ENCODE measurements at regions not wholly inside any gene's neighbourhood (a gene's known extent, or its start where the extent isn't known, plus 50 kb on each side); places are given as distances from the start of the nearest gene placed in this dataset.

GRCh38 chr16:6512512-6512911 is 820.1 kb upstream of the RBFOX1 start:
- no peak for DNase-seq (ENCODE audit: low read depth)

DNA sequence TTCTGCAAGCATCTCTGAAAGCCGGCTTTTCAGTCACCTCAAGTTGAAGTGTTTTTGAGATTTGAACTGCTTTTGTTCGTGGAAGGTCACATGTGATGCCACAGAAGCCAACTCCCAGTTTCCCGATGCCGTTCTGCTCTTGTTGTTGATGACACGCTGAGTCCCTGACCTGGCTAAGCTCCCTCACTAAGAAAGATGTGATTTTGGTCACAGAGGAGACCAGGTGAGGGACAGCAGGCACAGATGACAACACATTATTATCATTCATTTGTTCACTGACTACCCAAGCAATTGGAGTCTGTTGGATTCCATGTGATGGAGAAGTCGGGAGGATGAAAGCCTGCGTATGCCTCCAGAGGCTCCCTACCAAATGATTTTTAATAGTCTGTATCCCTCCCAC is 822.4 kb upstream of the RBFOX1 start:
- DNase-seq (ENCODE audit: low read depth) = no peak

DNA sequence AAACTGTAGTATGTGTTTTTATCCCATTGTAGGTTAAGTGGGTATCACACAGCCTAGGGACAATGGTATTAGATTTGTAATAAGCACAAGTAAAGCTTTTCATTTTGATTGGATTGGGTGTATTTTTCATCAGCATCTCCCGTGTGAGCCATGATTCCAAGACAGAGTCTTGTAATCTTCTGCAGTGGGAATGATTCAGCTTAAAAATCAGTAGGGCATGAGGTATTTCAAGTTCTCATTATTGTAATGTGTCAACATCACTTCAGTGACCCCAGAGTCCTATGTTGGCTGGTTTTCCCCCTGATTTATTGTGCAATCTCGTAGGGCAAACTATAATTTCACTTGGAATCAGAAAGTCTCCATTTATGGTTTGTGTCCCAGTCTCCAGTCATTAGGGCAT is 833.2 kb upstream of the RBFOX1 start:
- no peak for DNase-seq (ENCODE audit: low read depth)

- DNase-seq (ENCODE audit: low read depth) = no peak
These were observed 833.8 kb upstream of the RBFOX1 start for GRCh38 chr16:6498858-6499257.

DNA sequence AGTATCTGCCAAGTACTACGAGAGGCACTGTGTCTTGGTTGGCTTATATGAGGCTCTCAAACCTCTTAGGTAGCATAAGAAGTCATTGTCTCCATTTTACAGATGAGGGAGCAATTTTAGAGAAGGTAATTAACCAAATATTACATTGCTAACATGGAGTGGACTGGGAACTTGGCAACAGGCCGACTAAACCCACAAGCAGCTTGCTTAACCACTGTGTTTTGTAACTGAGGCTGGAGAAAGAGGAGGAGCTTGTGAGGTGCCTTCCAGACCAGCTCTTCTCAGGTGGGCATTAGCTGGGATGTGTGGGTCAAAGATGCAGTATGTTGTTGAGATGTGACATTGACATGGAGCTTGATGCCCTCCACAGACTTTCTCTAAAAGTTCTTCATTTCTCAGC is 835.6 kb upstream of the RBFOX1 start:
- DNase-seq (ENCODE audit: low read depth) = no peak

- DNase-seq (ENCODE audit: low read depth) = no peak
These were observed 837.0 kb upstream of the RBFOX1 start for GRCh38 chr16:6495486-6496210.

GRCh38 chr16:6494716-6495115 is 837.9 kb upstream of the RBFOX1 start:
- no peak for DNase-seq (ENCODE audit: low read depth)

DNA sequence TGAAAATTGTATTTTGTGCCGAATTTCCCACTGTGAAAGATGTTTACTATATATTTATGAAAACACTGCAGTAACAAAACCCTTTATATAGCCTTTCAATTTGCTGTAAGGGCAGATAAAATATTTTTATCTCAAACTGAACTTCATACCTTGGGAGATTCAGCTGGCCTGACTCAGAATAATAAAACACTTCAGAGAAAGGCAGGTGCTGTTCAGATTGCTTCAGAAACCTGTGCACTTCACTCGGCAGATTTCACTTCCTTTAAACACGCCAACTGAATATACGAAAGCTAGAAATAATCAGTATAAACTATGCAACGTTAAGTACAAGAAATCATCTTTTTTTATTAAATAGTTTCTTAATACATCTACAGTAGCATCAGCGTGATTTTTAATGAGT is 839.1 kb upstream of the RBFOX1 start:
- DNase-seq (ENCODE audit: low read depth) = no peak

DNA sequence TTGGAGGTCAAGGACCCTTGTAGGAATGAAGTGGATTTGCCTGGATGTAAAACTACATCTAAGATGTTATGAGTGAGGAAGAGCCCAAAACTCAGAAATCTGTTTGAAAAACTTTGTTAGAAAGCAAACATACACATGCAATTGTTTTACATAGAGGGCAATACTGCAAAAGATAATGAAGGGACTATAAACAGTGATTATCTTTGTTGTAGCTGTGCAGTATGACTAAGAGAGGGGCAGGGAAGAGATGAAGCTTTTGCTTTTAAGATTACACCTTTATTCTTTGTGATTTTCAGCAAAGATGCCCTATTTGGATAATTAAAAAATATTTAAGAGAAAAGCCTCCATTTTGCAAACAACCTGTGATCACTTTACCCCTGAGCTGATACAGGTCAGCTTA is 839.9 kb upstream of the RBFOX1 start:
- DNase-seq (ENCODE audit: low read depth) = no peak

- no peak for DNase-seq (ENCODE audit: low read depth)
These were observed 847.7 kb upstream of the RBFOX1 start for GRCh38 chr16:6484935-6485334.

GRCh38 chr16:6484081-6484480 is 848.6 kb upstream of the RBFOX1 start:
- DNase-seq (ENCODE audit: low read depth) = no peak

DNA sequence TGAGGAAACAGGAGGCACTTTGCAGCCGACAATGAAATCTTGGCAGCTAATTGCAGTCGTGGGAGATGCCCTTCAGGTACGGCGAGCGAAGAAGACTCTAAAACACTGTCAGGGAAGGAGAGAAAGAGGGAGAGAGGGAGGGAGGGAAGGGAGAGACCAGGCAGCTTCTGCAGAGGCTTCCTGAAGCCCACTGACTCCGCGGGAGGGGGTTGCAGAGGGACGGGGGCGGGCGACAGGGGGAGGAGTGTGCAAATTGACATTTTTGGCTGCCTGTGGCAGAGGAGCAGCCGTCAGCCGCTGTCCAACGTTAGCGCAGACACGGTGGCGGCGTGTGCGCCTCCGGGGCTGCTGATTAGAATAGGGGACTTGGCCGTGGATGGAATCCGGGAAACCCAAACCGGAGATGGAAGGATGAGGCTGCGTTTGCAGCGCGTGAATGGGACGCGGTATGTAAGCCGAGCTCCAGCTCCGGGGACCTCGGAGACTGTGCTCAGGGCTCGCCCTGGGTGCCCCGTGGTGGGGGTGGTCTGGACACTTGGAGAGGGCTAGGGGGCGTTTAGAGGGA is 849.1 kb upstream of the RBFOX1 start:
- no peak for DNase-seq (ENCODE audit: low read depth)

GRCh38 chr16:6482696-6483468 is 849.8 kb upstream of the RBFOX1 start:
- DNase-seq (ENCODE audit: low read depth) = no peak

DNA sequence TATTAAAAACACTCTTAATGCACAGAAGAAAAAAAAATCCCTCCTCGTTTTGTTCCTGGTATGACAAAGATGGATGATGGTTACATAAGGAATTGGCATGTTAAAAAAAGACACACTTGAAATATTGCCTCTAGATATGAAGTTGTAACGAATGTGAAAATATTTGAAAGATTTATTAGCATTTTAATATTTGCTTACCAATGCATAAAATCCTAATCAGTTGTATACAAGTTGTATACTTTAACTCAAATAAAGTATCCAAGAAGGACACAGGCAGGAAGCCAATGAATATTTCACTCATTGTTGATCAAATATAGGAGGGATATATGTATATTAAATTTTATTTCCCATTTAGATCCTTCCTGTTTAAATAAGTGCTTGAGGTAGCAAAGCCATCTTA is 850.8 kb upstream of the RBFOX1 start:
- DNase-seq (ENCODE audit: low read depth) = no peak

- DNase-seq (ENCODE audit: low read depth) = no peak
These were observed 878.9 kb upstream of the RBFOX1 start for GRCh38 chr16:6453742-6454141.

- DNase-seq (ENCODE audit: low read depth) = no peak
These were observed 885.4 kb upstream of the RBFOX1 start for GRCh38 chr16:6447021-6447790.

DNA sequence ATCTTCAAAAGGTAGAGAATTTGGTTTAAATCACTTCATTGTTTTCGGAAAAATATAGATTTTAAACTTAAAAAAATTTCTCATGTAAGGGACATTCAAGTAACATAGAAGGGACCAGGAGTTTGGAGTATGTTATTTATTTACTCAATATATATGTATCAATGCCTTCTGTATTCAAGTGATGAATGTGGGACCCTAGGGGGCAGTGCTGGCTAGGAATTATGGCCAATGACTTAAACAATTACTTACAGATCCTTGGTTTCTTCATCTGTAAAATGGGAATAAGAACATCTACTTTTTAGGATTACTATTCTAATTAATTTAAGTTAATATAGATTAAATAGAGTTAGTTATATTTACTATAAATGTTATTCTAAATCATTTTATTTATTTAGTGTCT is 886.3 kb upstream of the RBFOX1 start:
- DNase-seq (ENCODE audit: low read depth) = no peak

DNA sequence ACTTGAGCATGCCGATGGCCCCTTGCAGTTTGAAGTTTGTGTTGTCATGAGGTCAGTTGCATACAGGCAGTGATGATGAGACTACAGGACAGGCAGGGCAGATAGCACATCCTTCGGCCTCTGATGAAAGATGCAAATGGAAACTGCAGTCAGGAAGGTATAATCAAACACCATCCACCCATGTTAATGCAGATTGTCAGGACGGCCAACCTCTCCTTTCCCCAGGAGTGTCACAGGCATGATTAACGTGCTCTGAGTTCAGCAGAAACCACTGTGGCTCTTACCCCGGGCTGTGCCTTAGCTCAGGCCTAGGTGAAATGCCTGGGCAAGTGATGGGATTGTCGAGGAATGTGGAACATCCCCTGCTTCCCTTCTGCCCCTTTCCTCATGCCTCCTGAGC is 893.5 kb upstream of the RBFOX1 start:
- no peak for DNase-seq (ENCODE audit: low read depth)

DNA sequence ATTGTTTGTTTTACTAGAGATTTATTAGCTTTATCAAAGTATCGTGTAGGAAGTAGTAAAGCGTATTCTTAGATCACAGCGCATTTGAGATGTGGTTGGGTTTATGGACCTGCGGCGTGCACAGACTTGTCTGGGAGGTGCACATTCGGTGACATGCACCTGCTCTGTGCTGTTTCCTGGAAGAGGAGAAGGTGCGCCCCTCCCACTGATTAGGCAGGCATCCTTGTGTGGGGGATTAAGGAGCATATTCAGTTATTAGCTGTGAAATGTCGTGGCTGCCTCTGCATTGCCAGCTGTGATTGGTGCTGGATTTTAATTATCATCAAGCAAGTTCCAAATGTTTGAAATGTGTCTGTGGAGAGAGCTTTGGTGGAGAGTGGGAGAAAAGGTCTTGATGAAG is 903.8 kb upstream of the RBFOX1 start:
- DNase-seq (ENCODE audit: low read depth) = no peak

DNA sequence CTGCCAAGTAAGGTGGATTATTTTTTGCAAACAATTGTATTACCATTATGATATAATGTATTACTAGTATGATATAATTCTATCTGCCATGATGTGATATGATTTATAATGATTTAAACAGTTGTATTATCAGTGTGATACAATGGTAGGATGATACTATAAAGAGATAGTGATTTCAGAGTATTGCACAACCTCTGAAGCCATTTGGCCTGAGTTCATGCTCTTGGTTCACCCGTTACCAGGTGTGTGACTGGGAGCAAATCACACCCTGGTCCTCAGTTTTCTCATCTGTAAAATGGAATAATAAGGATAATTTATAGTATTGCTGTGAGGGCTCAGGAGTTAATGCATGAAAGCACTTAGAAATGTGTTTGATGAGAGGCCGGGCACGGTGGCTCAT is 905.0 kb upstream of the RBFOX1 start:
- DNase-seq (ENCODE audit: low read depth) = no peak

DNA sequence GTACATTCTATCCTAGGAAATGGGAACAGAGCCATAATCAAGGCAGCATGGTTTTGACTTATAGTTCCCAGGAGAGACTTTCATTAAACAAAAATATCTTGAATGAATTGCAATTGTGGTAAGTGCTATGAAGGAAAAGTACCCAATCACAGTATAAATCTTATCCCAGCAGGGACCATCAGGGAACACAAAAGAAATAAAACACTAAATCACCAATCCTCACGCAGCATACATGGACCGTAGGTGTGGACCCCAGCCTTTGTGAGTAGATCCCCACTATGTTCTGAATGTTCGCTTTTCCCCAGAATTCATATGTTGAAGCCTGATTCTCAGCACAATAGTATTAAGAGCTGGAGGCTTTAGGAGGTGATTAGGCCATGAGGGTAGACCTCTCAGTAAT is 925.0 kb upstream of the RBFOX1 start:
- DNase-seq (ENCODE audit: low read depth) = no peak

DNA sequence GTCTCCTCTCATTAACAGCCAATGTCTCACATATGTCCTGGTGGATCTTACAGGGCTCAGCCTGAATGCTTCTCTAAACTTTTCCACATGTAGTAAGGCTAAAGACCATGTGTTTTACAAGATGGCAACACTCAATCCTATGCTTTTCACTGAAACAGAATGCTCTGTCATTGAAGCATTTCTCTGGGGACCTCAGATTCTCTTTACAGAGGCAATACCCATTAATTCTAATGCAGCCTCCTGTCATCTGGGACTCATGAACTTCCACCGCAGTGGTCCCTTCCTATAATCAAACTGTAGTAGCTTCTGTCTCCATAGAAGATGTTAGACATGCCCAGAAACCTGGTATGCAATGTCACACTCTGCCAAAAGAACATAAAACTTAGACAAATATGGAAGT is 926.6 kb upstream of the RBFOX1 start:
- DNase-seq (ENCODE audit: low read depth) = no peak

All from activated T-helper 9 cell treated with anti-CD3 and anti-CD28 coated beads, Interleukin-2, amount 50 U/mL, for 16 hours (primary cell).